GM18873 (cell line): ENCODE measurements at regions not wholly inside any gene's neighbourhood (a gene's known extent, or its start where the extent isn't known, plus 50 kb on each side); places are given as distances from the start of the nearest gene placed in this dataset.

Experiments
- ATAC-seq: cut with Tn5 transposase; IDR thresholded peaks from one replicate; pipeline ENCODE4 v1.9.1; 2021; ENCODE audit warnings: mild to moderate bottlenecking, moderate library complexity, moderate number of reproducible peaks; ENCODE audit not compliant: unreplicated experiment, low FRiP score

GRCh38 chr5:167953151-167953798 is 338.2 kb upstream of the WWC1 start:
- no peak for ATAC-seq

GRCh38 chr5:167961731-167962130 is 329.7 kb upstream of the WWC1 start:
- ATAC-seq, result no peak

- no peak for ATAC-seq
Measured at GRCh38 chr5:167964529-167964928, 326.9 kb upstream of the WWC1 start.

- no peak for ATAC-seq
Measured at GRCh38 chr5:167965710-167966109, 325.7 kb upstream of the WWC1 start.

GRCh38 chr5:167966979-167967378 is 324.5 kb upstream of the WWC1 start:
- no peak for ATAC-seq

GRCh38 chr5:167967494-167968177 is 323.8 kb upstream of the WWC1 start:
- ATAC-seq, result no peak

- no peak for ATAC-seq
Measured at GRCh38 chr5:167968837-167969236, 322.6 kb upstream of the WWC1 start.

- no peak for ATAC-seq
Measured at GRCh38 chr5:167969998-167970397, 321.4 kb upstream of the WWC1 start.

- no peak for ATAC-seq
Measured at GRCh38 chr5:167971706-167972105, 319.7 kb upstream of the WWC1 start.

- ATAC-seq, result no peak
Measured at GRCh38 chr5:167973126-167973525, 318.3 kb upstream of the WWC1 start.

GRCh38 chr5:167984951-167985350 is 306.5 kb upstream of the WWC1 start:
- no peak for ATAC-seq

GRCh38 chr5:167985373-167985772 is 306.1 kb upstream of the WWC1 start:
- no peak for ATAC-seq

GRCh38 chr5:167987490-167988280 is 303.8 kb upstream of the WWC1 start:
- no peak for ATAC-seq

GRCh38 chr5:167992868-167993267 is 298.6 kb upstream of the WWC1 start:
- no peak for ATAC-seq

- no peak for ATAC-seq
Measured at GRCh38 chr5:167993771-167994170, 297.7 kb upstream of the WWC1 start.

GRCh38 chr5:167995844-167996425 is 295.5 kb upstream of the WWC1 start:
- no peak for ATAC-seq

GRCh38 chr5:167998148-167998767 is 293.2 kb upstream of the WWC1 start:
- no peak for ATAC-seq

GRCh38 chr5:167999182-167999581 is 292.3 kb upstream of the WWC1 start:
- ATAC-seq, result no peak

- ATAC-seq, result no peak
Measured at GRCh38 chr5:168001318-168001717, 290.1 kb upstream of the WWC1 start.

GRCh38 chr5:168002116-168002515 is 289.3 kb upstream of the WWC1 start:
- no peak for ATAC-seq

- no peak for ATAC-seq
Measured at GRCh38 chr5:168005093-168005492, 286.4 kb upstream of the WWC1 start.
